ENCODE measurements at regions not wholly inside any gene's neighbourhood (a gene's known extent, or its start where the extent isn't known, plus 50 kb on each side); places are given as distances from the start of the nearest gene placed in this dataset.

DNA sequence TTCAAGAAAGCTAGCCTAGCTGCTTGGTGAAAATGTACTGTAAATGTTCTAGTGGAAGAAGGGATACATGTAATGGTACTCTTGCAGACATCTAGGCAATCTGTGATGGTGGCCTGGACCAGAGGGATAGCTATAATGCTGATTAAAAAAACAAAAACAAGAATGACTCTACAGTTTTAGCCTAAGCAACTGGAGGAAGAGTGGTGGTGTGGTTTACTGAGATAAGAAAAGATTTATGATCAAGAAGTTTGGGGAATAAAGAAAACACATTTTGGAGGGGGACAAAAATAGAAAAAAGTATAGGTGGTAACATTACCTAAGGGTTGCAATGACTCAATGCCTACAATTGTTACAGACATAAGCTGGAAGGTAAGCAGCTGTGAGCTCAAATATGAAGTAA is 1080.7 kb upstream of the CELF4 start:
- TF ChIP-seq, protein P1, sequence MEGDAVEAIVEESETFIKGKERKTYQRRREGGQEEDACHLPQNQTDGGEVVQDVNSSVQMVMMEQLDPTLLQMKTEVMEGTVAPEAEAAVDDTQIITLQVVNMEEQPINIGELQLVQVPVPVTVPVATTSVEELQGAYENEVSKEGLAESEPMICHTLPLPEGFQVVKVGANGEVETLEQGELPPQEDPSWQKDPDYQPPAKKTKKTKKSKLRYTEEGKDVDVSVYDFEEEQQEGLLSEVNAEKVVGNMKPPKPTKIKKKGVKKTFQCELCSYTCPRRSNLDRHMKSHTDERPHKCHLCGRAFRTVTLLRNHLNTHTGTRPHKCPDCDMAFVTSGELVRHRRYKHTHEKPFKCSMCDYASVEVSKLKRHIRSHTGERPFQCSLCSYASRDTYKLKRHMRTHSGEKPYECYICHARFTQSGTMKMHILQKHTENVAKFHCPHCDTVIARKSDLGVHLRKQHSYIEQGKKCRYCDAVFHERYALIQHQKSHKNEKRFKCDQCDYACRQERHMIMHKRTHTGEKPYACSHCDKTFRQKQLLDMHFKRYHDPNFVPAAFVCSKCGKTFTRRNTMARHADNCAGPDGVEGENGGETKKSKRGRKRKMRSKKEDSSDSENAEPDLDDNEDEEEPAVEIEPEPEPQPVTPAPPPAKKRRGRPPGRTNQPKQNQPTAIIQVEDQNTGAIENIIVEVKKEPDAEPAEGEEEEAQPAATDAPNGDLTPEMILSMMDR (conservative IDR thresholded peaks at IDR 0.05; ENCODE audit: low read length): no peak
- TF ChIP-seq EZH2phosphoT487 (IDR thresholded peaks at IDR 0.05; ENCODE audit: borderline replicate concordance, low read depth, low read length): no peak
